A549 (cell line): ENCODE measurements at regions not wholly inside any gene's neighbourhood (a gene's known extent, or its start where the extent isn't known, plus 50 kb on each side); places are given as distances from the start of the nearest gene placed in this dataset.

Source experiments
- ATAC-seq, 2 experiments: fragments of 200-7000 bp in 1 of 2; fragments of >200 bp in 1 of 2; cut with Nextera tagmentation in 1 of 2; cut with Tn5 transposase in 1 of 2; 3 replicates each; pipeline versions ENCODE4 v1.8.0 to v1.9.1; 2018 to 2020; ENCODE audit warnings: mild to moderate bottlenecking in 1 of 2, moderate library complexity in 1 of 2
- CTCF ChIA-PET: fragments of 300-600 bp; sonication (Branson Sonifier 250); formaldehyde crosslinking; extraction: SDS; loops from one replicate; lab custom pipeline; 2021; ENCODE audit warnings: antibody characterized with exemption, inconsistent platforms; lab: Yijun Ruan, JAX
- POLR2A ChIA-PET: fragments of 350-600 bp; formaldehyde crosslinking; extraction: SDS; loops from one replicate; lab custom pipeline; 2021; ENCODE audit warnings: antibody characterized with exemption, inconsistent platforms; lab: Yijun Ruan, JAX
- DNase-seq, 2 experiments: peaks; one replicate each; pipeline versions ENCODE4 v3.0.0 to v3.0.0-alpha.2; 2011 to 2016; ENCODE audit warnings: low read depth in 1 of 2, low spot score in 1 of 2
- FAIRE-seq: peaks from 2 replicates; lab custom pipeline; 2011; peaks lifted over from hg19 to GRCh38; lab: Jason Lieb, UNC
- H3K27ac ChIP-seq, 2 experiments: fragments of >200 bp; sonication (Bioruptor Twin); formaldehyde crosslinking; 3 replicates each; pipeline ENCODE4 v1.5.1; 2016 to 2017
- H3K4me1 ChIP-seq: fragments of >200 bp; sonication (Bioruptor Twin); formaldehyde crosslinking; 3 replicates; pipeline ENCODE4 v1.6.1; 2016
- H3K4me2 ChIP-seq: fragments of >200 bp; sonication (Bioruptor Twin); formaldehyde crosslinking; 3 replicates; pipeline ENCODE4 v1.6.1; 2016
- H3K4me3 ChIP-seq: fragments of >200 bp; sonication (Bioruptor Twin); formaldehyde crosslinking; 3 replicates; pipeline ENCODE4 v1.5.1; 2016
- H3K9me3 ChIP-seq: fragments of >200 bp; sonication (Bioruptor Twin); formaldehyde crosslinking; 3 replicates; pipeline ENCODE4 v1.6.1; 2016
- CBX8 ChIP-seq: fragments of 200-600 bp; sonication (generic); IDR thresholded peaks from 2 replicates; pipeline ENCODE4 v1.6.1; 2016
- CHD2 ChIP-seq: fragments of 150-350 bp; IDR thresholded peaks from 2 replicates; pipeline ENCODE4 v1.6.1; 2014; ENCODE audit warnings: low read length; ENCODE audit not compliant: partially characterized antibody
- CHD4 ChIP-seq: fragments of 200-600 bp; sonication (generic); IDR thresholded peaks from 2 replicates; pipeline ENCODE4 v1.6.1; 2016; ENCODE audit warnings: antibody characterized with exemption, mild to moderate bottlenecking, borderline replicate concordance
- FOSL2 ChIP-seq, 2 experiments: fragments of 450-650 bp in 1 of 2; fragments of >200 bp in 1 of 2; sonication (Bioruptor Twin) in 1 of 2; formaldehyde crosslinking; IDR thresholded peaks; 2 replicates each; pipeline versions ENCODE4 v1.5.0 to v1.6.1; 2016 to 2020; ENCODE audit warnings: mild to moderate bottlenecking in 1 of 2, moderate library complexity in 1 of 2
- FOXS1 ChIP-seq: fragments of 250-450 bp; sonication (Bioruptor Pico); IDR thresholded peaks from 2 replicates; pipeline ENCODE4 v1.5.0; 2020; ENCODE audit warnings: mild to moderate bottlenecking, moderate library complexity
- GATA3 ChIP-seq: IDR thresholded peaks from 2 replicates; pipeline ENCODE4 v1.6.1; 2012; ENCODE audit warnings: borderline replicate concordance
- HEYL ChIP-seq: fragments of 250-450 bp; sonication (Bioruptor Pico); IDR thresholded peaks from 2 replicates; pipeline ENCODE4 v1.8.0; 2021; ENCODE audit warnings: mild to moderate bottlenecking, moderate library complexity
- HOXB13 ChIP-seq: fragments of 250-450 bp; sonication (Bioruptor Pico); IDR thresholded peaks from 2 replicates; pipeline ENCODE4 v1.5.0; 2020; ENCODE audit warnings: low read depth, mild to moderate bottlenecking, moderate library complexity
- JUNB ChIP-seq: fragments of >200 bp; sonication (Bioruptor Twin); formaldehyde crosslinking; IDR thresholded peaks from 2 replicates; pipeline ENCODE4 v1.6.1; 2016
- KDM1A ChIP-seq: fragments of 200-600 bp; sonication (generic); IDR thresholded peaks from 2 replicates; pipeline ENCODE4 v1.6.1; 2016; ENCODE audit warnings: low read depth, mild to moderate bottlenecking
- MAFK ChIP-seq: fragments of 450-650 bp; IDR thresholded peaks from 2 replicates; pipeline ENCODE4 v1.6.1; 2014; ENCODE audit not compliant: partially characterized antibody
- MYC ChIP-seq: IDR thresholded peaks from 2 replicates; pipeline ENCODE4 v1.6.1; 2012; ENCODE audit warnings: mild to moderate bottlenecking, inconsistent platforms, low read length, improper control_type of control experiment, borderline replicate concordance
- NR3C1 ChIP-seq: fragments of >200 bp; sonication (Bioruptor Twin); formaldehyde crosslinking; IDR thresholded peaks from 3 replicates; pipeline ENCODE4 v1.6.1; 2017
- PBX3 ChIP-seq: IDR thresholded peaks from 2 replicates; pipeline ENCODE4 v1.6.1; 2012
- POLR2AphosphoS2 ChIP-seq: conservative IDR thresholded peaks from 2 replicates; pipeline ENCODE4 v1.6.1; 2012; ENCODE audit warnings: low read length, improper control_type of control experiment, inconsistent platforms
- RFX5 ChIP-seq: fragments of 450-650 bp; IDR thresholded peaks from 2 replicates; pipeline ENCODE4 v1.7.1; 2014; ENCODE audit warnings: antibody characterized with exemption, mild to moderate bottlenecking, moderate library complexity
- TFCP2L1 ChIP-seq: fragments of 250-450 bp; sonication (Bioruptor Pico); IDR thresholded peaks from 2 replicates; pipeline ENCODE4 v1.5.0; 2021; ENCODE audit warnings: mild to moderate bottlenecking
- ZSCAN20 ChIP-seq: fragments of 250-450 bp; sonication (Bioruptor Pico); IDR thresholded peaks from 2 replicates; pipeline ENCODE4 v1.8.0; 2022; ENCODE audit warnings: mild to moderate bottlenecking, moderate library complexity
- WGBS: methylation state at CpG from one replicate; pipeline ENCODE4 v1.1.6; 2017; ENCODE audit errors: missing lambda C conversion rate; 5-methylcytosine and 5-hydroxymethylcytosine counted together
- TF ChIP-seq, protein P1 (sequence below): IDR thresholded peaks from 2 replicates; pipeline ENCODE4 v1.6.1; 2012
- TF ChIP-seq, protein P2 (sequence below): fragments of 150-350 bp; IDR thresholded peaks from 2 replicates; pipeline ENCODE4 v1.6.1; 2014; ENCODE audit warnings: low read depth, mild to moderate bottlenecking, low read length
- TF ChIP-seq, protein P3 (sequence below): fragments of 250-450 bp; sonication (Bioruptor Pico); IDR thresholded peaks from 2 replicates; pipeline ENCODE4 v1.5.0; 2020; ENCODE audit warnings: low read depth, mild to moderate bottlenecking, moderate library complexity

DNA sequence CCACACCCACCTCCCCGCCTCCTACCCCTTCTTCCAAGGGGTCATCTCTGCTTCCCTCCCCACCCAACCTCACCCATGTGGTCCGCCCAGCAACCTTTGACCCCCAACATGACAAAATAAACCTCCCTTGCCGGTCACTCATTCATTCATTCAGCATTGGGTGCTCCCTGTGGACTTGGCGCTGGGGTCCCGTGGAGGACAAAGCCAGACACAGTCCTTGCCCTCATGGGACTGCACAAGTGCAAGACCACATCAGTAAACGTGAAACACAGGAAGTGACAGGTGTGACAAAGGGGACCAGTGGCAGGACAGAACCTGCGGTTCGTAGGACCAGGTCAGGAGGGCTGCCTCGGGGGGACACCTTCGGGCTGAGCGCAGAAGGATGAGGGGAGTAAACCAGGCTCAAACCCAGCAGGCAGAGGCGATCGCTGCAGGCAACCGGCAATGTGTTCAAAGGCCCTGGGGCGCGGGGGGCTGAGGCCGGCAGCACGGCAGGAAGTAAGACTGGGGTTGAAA lies 185.4 kb downstream of the SEC14L1 start:
- FAIRE-seq (no peak), DNase-seq (no peak), ATAC-seq (no peak)
- Histone ChIP-seq H3K9me3 (no peaks in the 10 kb centered on the region), H3K27ac (peak overlapping the region; percentile 93 to 96), H3K4me3 (no peak overlapping the region), H3K4me2 (peak overlapping the region; percentile 97), H3K4me1 (peaks cover 89% of the 10 kb centered on the region)
- WGBS: 90% methylated on average over 17 of the region's 18 CpGs
- CTCF ChIA-PET: interaction anchor here (1.2 to 9.3 kb wide), 6 partner anchors 14 to 167 kb away, joined by 3 to 229 read pairs (median 6); no protein-coding TSS in a partner anchor
- TF ChIP-seq KDM1A: peak; percentile 75
- TF ChIP-seq, protein P1, sequence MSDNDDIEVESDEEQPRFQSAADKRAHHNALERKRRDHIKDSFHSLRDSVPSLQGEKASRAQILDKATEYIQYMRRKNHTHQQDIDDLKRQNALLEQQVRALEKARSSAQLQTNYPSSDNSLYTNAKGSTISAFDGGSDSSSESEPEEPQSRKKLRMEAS: no peak
- POLR2A ChIA-PET: interaction anchor here (1.2 to 6.4 kb wide), 2 partner anchors 39 to 99 kb away, joined by 3 to 98 read pairs; no protein-coding TSS in a partner anchor

DNA sequence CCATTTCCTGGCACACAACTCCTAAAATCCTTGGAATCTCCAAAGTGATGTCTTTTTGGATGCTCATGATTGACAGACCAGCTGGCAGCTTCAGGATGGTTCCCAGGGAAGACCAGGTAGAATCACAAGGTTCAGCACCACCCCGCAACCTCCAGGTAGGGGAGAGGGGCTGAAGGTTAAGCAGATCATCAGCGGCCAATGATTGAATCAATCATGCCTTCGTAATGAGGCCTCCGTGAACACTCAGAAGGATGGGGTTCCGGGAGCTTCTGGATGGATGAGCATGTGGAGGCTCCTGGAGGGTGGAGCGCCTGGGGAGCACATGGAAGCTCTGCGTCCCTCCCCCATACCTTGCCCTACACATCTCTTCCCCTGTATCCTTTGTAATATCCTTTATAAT lies 185.9 kb downstream of the SEC14L1 start:
- H3K4me3 ChIP-seq: no peak overlapping the region
- H3K4me1 ChIP-seq: peaks cover 89% of the 10 kb centered on the region
- ChIA-PET CTCF (interaction anchor here (0.8 to 9.3 kb wide), 8 partner anchors 14 to 173 kb away, joined by 3 to 229 read pairs (median 4); no protein-coding TSS in a partner anchor), POLR2A (interaction anchor here (0.6 kb wide), 1 partner anchor 48 kb away, joined by 4 read pairs; no protein-coding TSS in a partner anchor)
- peak overlapping the region; percentile 97; the same call in 1 of the 3 replicates for H3K4me2 ChIP-seq
- H3K27ac ChIP-seq: peak overlapping the region in 1 of 2 experiments; percentile 93; a peak in 3 of 6 replicates
- TF ChIP-seq CHD4: no peak
- TF ChIP-seq POLR2AphosphoS2: 0 out of 2 replicates have a peak, but pooled peaks have one; percentile 45
- no peak for TF ChIP-seq FOSL2 (IDR thresholded peaks at IDR 0.05)
- no peak for TF ChIP-seq FOSL2 (CRISPR knock-in tag; IDR thresholded peaks at IDR 0.05)
- ATAC-seq (no peak), FAIRE-seq (no peak), DNase-seq (no peak)
- H3K9me3 ChIP-seq: no peaks in the 10 kb centered on the region
- WGBS: 97% methylated on average over 7 of the region's 7 CpGs

- no peak for ATAC-seq
- POLR2A ChIA-PET: interaction anchor here (0.6 kb wide), 1 partner anchor 48 kb away, joined by 4 read pairs; no protein-coding TSS in a partner anchor
- no peak overlapping the region for H3K4me3 ChIP-seq
- no peak for TF ChIP-seq PBX3
- TF ChIP-seq, protein P2, sequence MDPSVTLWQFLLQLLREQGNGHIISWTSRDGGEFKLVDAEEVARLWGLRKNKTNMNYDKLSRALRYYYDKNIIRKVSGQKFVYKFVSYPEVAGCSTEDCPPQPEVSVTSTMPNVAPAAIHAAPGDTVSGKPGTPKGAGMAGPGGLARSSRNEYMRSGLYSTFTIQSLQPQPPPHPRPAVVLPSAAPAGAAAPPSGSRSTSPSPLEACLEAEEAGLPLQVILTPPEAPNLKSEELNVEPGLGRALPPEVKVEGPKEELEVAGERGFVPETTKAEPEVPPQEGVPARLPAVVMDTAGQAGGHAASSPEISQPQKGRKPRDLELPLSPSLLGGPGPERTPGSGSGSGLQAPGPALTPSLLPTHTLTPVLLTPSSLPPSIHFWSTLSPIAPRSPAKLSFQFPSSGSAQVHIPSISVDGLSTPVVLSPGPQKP: no peak
- no peak for TF ChIP-seq CHD4
- no peak for TF ChIP-seq FOXS1 (CRISPR knock-in tag)
- TF ChIP-seq RFX5: no peak
- TF ChIP-seq, all 56 proteins: peak for 0
- no peaks in the 10 kb centered on the region for H3K9me3 ChIP-seq
- peaks cover 89% of the 10 kb centered on the region for H3K4me1 ChIP-seq
- 92% methylated on average over 11 of the region's 11 CpGs for WGBS
- DNase-seq (no peak), FAIRE-seq (no peak)
- no peak overlapping the region for H3K4me2 ChIP-seq
- H3K27ac ChIP-seq: peak overlapping the region in 1 of 2 experiments; percentile 49; a peak in 3 of 6 replicates
- CTCF ChIA-PET: interaction anchor here (0.8 to 9.3 kb wide), 7 partner anchors 18 to 172 kb away, joined by 3 to 229 read pairs (median 4); no protein-coding TSS in a partner anchor
Measured at GRCh38 chr17:77327181-77327565, 186.4 kb downstream of the SEC14L1 start.

GRCh38 chr17:77327566-77328464 lies 187.0 kb downstream of the SEC14L1 start:
- no peaks in the 10 kb centered on the region for H3K9me3 ChIP-seq
- CTCF ChIA-PET: interaction anchor here (0.6 to 9.3 kb wide), 9 partner anchors 13 to 685 kb away, joined by 3 to 229 read pairs (median 3); no protein-coding TSS in a partner anchor
- no peak overlapping the region for H3K4me3 ChIP-seq
- no peak for FAIRE-seq
- 85% methylated on average over 28 of the region's 29 CpGs for WGBS
- DNase-seq: no peak
- peaks cover 84% of the 10 kb centered on the region for H3K4me1 ChIP-seq
- ATAC-seq: no peak
- no peak overlapping the region for H3K4me2 ChIP-seq
- H3K27ac ChIP-seq: peak overlapping the region in 1 of 2 experiments; percentile 49; a peak in 3 of 6 replicates
- POLR2A ChIA-PET: interaction anchor here (0.6 to 1.5 kb wide), 2 partner anchors 49 to 630 kb away, joined by 4 read pairs; partner anchors contain the start of gene TNRC6C
- TF ChIP-seq JUNB (no peak), ZSCAN20 (no peak), HOXB13 (CRISPR knock-in tag) (no peak), PBX3 (no peak), CBX8 (no peak), HEYL (CRISPR knock-in tag) (no peak), TFCP2L1 (CRISPR knock-in tag) (no peak), MAFK (no peak), CHD2 (no peak), MYC (no peak), NR3C1 (no peak), GATA3 (no peak), CHD4 (no peak)
- TF ChIP-seq, protein P3, sequence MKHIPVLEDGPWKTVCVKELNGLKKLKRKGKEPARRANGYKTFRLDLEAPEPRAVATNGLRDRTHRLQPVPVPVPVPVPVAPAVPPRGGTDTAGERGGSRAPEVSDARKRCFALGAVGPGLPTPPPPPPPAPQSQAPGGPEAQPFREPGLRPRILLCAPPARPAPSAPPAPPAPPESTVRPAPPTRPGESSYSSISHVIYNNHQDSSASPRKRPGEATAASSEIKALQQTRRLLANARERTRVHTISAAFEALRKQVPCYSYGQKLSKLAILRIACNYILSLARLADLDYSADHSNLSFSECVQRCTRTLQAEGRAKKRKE (CRISPR knock-in tag): no peak
- TF ChIP-seq, protein P1: no peak
